Peyer's patch (tissue), 4 donors: ENCODE measurements at regions not wholly inside any gene's neighbourhood (a gene's known extent, or its start where the extent isn't known, plus 50 kb on each side); places are given as distances from the start of the nearest gene placed in this dataset.
"Not testable (repeated sequence)": the region's sequence is repeated elsewhere in the genome, so short reads cannot be mapped to it uniquely, and the experiment has no call there.

Source experiments
- DNase-seq, 3 donors: peaks; one replicate each; pipeline ENCODE4 v3.0.0-alpha.2; 2017 to 2019
- H3K27ac ChIP-seq, 4 donors: fragments of 200-600 bp; sonication (generic); one replicate each; pipeline ENCODE4 v1.5.1; 2016 to 2019
- H3K27me3 ChIP-seq, 2 donors: fragments of 200-600 bp; sonication (generic); one replicate each; pipeline ENCODE4 v1.5.1; 2019
- H3K36me3 ChIP-seq, 3 donors: fragments of 200-600 bp; sonication (generic); one replicate each; pipeline ENCODE4 v1.5.1; 2016 to 2019
- H3K4me1 ChIP-seq, 4 donors: fragments of 200-600 bp; sonication (generic); one replicate each; pipeline ENCODE4 v1.5.1; 2016 to 2019
- H3K4me3 ChIP-seq, 4 donors: fragments of 200-600 bp; sonication (generic); 1 replicate in 3 of 4; 2 replicates in 1 of 4; pipeline ENCODE4 v1.5.1; 2016 to 2019; ENCODE audit warnings: mild to moderate bottlenecking in 1 of 4
- H3K9me3 ChIP-seq, 4 donors: fragments of 200-600 bp; sonication (generic); one replicate each; pipeline ENCODE4 v1.5.1; 2016 to 2019; ENCODE audit warnings: mild to moderate bottlenecking in 1 of 4
- POLR2A ChIP-seq, 2 donors: fragments of 450-650 bp; IDR thresholded peaks; one replicate each; pipeline ENCODE4 v1.5.1; 2017; ENCODE audit warnings: antibody characterized with exemption in 2 of 2, mild to moderate bottlenecking in 2 of 2, moderate library complexity in 2 of 2
- TF ChIP-seq, protein P1 (sequence below), 6 experiments: fragments of 450-650 bp in 4 of 6; fragments of 200-600 bp in 2 of 6; sonication (generic) in 1 of 6; IDR thresholded peaks; one replicate each; pipeline ENCODE4 v1.5.1; 2017 to 2019; ENCODE audit warnings: antibody characterized with exemption in 6 of 6, mild to moderate bottlenecking in 3 of 6, moderate library complexity in 1 of 6

GRCh38 chr12:60539592-60539991, 943.8 kb downstream of the SLC16A7 start:
- H3K27me3 ChIP-seq: no peaks in the 10 kb centered on the region
- DNase-seq: no peak
- no peaks in the 10 kb centered on the region for H3K9me3 ChIP-seq
- no peaks in the 10 kb centered on the region for H3K36me3 ChIP-seq
- no peak overlapping the region for H3K27ac ChIP-seq
- H3K4me3 ChIP-seq: no peak overlapping the region
- no peak for TF ChIP-seq POLR2A (IDR thresholded peaks at IDR 0.05)
- TF ChIP-seq, protein P1, sequence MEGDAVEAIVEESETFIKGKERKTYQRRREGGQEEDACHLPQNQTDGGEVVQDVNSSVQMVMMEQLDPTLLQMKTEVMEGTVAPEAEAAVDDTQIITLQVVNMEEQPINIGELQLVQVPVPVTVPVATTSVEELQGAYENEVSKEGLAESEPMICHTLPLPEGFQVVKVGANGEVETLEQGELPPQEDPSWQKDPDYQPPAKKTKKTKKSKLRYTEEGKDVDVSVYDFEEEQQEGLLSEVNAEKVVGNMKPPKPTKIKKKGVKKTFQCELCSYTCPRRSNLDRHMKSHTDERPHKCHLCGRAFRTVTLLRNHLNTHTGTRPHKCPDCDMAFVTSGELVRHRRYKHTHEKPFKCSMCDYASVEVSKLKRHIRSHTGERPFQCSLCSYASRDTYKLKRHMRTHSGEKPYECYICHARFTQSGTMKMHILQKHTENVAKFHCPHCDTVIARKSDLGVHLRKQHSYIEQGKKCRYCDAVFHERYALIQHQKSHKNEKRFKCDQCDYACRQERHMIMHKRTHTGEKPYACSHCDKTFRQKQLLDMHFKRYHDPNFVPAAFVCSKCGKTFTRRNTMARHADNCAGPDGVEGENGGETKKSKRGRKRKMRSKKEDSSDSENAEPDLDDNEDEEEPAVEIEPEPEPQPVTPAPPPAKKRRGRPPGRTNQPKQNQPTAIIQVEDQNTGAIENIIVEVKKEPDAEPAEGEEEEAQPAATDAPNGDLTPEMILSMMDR (IDR thresholded peaks at IDR 0.05): no peak
- no peaks in the 10 kb centered on the region for H3K4me1 ChIP-seq

- no peak for TF ChIP-seq POLR2A (IDR thresholded peaks at IDR 0.05)
- TF ChIP-seq, protein P1 (IDR thresholded peaks at IDR 0.05): no peak
- H3K27me3 ChIP-seq: no peaks in the 10 kb centered on the region
- H3K4me3 ChIP-seq: no peak overlapping the region
- DNase-seq: no peak
- H3K27ac ChIP-seq: no peak overlapping the region
- H3K36me3 ChIP-seq: no peaks in the 10 kb centered on the region
- no peaks in the 10 kb centered on the region for H3K9me3 ChIP-seq
- H3K4me1 ChIP-seq: no peaks in the 10 kb centered on the region
These were observed 973.1 kb downstream of the SLC16A7 start for GRCh38 chr12:60568914-60569313.

- no peak overlapping the region for H3K27ac ChIP-seq
- DNase-seq: no peak
- TF ChIP-seq POLR2A (IDR thresholded peaks at IDR 0.05): no peak
- TF ChIP-seq, protein P1 (IDR thresholded peaks at IDR 0.05): no peak
- no peak overlapping the region for H3K4me3 ChIP-seq
- no peaks in the 10 kb centered on the region for H3K27me3 ChIP-seq
- no peaks in the 10 kb centered on the region for H3K36me3 ChIP-seq
- no peaks in the 10 kb centered on the region for H3K4me1 ChIP-seq
- H3K9me3 ChIP-seq: no peaks in the 10 kb centered on the region
These were observed 981.8 kb downstream of the SLC16A7 start for GRCh38 chr12:60577607-60578006.

GRCh38 chr12:60587664-60588063, 991.8 kb downstream of the SLC16A7 start:
- H3K27ac ChIP-seq, H3K27me3 ChIP-seq, DNase-seq, H3K9me3 ChIP-seq, H3K36me3 ChIP-seq, H3K4me1 ChIP-seq, H3K4me3 ChIP-seq: not testable (repeated sequence)

- Histone ChIP-seq H3K27me3 (no peaks in the 10 kb centered on the region), H3K27ac (no peak overlapping the region), H3K4me3 (no peak overlapping the region), H3K9me3 (no peaks in the 10 kb centered on the region), H3K4me1 (no peaks in the 10 kb centered on the region), H3K36me3 (no peaks in the 10 kb centered on the region)
- DNase-seq: no peak
- TF ChIP-seq, protein P1 (IDR thresholded peaks at IDR 0.05): no peak
- no peak for TF ChIP-seq POLR2A (IDR thresholded peaks at IDR 0.05)
These were observed 998.3 kb downstream of the SLC16A7 start for GRCh38 chr12:60594035-60594711.

GRCh38 chr12:60602601-60603000, 1006.8 kb downstream of the SLC16A7 start:
- Histone ChIP-seq H3K27ac (no peak overlapping the region), H3K4me1 (no peaks in the 10 kb centered on the region), H3K27me3 (no peaks in the 10 kb centered on the region), H3K9me3 (no peaks in the 10 kb centered on the region), H3K36me3 (no peaks in the 10 kb centered on the region), H3K4me3 (no peak overlapping the region)
- no peak for DNase-seq
- no peak for TF ChIP-seq POLR2A (IDR thresholded peaks at IDR 0.05)
- TF ChIP-seq, protein P1 (IDR thresholded peaks at IDR 0.05): no peak

DNA sequence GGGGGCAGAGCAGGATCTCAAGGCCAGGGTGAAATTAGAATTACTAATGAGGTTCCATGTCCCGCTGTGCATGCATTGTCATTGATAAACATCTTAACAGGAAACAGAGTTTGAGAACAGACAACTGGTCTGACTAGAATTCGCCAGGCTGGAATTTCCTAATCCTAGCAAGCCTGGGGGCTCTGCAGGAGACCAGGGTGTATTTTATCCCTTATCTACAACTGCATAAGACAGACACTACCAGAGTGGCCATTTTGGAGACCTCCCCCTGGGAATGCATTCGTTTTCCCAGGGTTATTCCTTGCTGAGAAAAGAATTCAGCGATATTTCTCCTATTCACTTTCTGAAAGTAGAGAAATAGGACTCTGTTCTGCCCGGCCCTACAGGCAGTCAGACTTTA, 1007.6 kb downstream of the SLC16A7 start:
- not testable (repeated sequence) for H3K4me3 ChIP-seq, H3K27ac ChIP-seq, H3K9me3 ChIP-seq, DNase-seq, H3K36me3 ChIP-seq, H3K4me1 ChIP-seq, H3K27me3 ChIP-seq
